ENCODE measurements at regions not wholly inside any gene's neighbourhood (a gene's known extent, or its start where the extent isn't known, plus 50 kb on each side); places are given as distances from the start of the nearest gene placed in this dataset.

DNA sequence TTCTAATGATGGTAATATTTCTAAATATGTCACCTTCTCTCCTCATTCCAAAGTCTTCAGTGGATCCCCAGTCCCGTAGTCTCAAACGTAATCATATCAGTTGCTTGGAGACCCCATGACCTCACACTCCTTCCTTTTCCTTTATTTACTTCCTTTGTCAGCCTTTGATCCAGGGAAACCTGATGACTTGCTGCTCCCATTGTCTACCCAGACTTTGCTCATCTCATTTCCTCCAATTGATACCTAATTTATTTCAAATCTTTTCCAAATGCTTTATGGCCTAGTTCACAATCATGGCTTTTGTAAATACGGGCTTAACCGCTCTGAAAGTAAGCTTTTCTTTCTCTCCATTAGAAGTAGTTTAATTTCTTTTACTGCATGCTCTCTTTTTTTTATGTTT is 402.4 kb upstream of the CYRIA start:
- DNase-seq (ENCODE audit: low read depth): no peak

DNA sequence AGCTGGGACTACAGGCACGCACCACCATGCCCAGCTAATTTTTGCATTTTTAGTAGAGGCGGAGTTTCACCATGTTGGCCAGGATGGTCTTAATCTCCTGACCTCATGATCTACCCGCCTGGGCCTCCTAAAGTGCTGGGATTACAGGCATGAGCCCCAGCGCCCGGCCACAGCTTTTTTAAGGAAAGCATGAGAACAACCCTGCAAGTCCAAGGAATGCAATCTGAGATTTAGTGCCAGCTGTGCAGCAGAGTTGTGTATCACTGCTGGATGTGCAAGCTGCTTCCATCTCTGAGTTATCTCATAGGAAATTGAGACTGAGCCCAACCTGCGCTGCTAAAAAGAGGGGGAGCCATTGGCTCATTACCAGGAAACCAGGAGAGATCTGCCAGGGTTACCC is 399.9 kb upstream of the CYRIA start:
- no peak for DNase-seq (ENCODE audit: low read depth)

DNA sequence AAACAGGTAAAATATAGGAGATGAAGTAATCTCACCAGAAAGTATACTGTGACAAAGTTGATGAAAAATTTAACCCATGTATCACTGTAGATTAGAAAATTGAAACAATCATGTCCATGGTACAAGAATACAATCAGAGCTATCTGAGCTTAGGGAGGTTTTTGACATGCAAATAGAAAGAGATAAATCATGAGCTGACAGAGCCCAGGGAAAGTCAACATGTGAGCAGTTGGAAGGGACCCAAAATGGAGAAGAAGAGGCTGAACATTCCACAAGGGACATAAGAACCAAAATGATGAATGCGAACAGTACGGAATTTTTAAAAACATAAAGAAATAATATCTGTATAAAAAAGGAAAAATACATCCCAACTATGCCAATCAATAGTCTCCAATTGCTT is 395.4 kb upstream of the CYRIA start:
- DNase-seq (ENCODE audit: low read depth): no peak

DNA sequence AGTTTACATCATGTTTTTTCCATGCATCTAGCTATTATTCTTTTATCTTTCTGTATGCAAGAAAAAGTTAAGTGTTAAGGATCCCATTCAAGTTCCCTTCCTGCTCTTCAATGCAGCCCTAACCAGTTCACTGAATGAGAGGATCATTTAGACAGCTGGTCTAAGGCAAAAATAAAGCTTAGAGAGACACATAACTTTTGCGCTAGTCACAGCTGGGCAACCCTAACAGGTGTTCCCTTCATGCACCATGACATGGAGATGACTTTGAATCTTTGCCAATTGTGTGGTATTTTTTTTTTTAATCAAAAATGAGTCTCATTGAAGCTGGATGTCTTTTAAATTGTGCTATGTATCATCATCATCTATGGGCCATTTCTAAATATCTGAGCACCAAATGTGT is 393.8 kb upstream of the CYRIA start:
- DNase-seq (ENCODE audit: low read depth): no peak

DNA sequence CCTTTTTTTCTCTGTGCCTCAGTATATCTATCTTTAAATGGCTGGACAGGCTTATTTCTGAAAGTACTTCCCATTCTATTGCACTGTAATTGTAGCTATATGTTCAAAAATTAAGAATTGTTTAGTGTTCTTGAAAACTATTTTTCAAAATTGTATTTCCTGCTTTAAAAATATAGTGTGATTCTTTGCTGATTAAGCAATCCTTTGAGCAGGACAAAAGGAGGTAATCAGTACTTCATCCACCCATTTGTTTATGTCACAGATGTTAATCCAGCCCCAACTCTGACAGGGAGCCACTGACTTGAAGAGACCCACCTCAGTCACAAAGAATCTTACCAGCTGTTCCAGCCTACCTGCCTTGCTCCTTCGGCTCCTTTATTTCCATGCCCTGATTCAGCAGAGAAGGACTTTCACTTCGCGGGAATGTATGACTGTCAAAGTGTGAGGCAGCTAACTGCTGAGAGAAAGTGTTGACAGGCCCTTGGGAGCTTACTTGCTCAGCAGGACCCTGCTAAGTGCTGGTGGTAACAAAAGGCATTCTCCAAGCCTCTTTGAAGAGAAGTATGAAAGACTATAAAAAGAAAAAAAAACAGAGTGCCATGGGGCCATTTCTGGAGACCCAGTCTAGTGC is 393.3 kb upstream of the CYRIA start:
- DNase-seq (ENCODE audit: low read depth): no peak

DNA sequence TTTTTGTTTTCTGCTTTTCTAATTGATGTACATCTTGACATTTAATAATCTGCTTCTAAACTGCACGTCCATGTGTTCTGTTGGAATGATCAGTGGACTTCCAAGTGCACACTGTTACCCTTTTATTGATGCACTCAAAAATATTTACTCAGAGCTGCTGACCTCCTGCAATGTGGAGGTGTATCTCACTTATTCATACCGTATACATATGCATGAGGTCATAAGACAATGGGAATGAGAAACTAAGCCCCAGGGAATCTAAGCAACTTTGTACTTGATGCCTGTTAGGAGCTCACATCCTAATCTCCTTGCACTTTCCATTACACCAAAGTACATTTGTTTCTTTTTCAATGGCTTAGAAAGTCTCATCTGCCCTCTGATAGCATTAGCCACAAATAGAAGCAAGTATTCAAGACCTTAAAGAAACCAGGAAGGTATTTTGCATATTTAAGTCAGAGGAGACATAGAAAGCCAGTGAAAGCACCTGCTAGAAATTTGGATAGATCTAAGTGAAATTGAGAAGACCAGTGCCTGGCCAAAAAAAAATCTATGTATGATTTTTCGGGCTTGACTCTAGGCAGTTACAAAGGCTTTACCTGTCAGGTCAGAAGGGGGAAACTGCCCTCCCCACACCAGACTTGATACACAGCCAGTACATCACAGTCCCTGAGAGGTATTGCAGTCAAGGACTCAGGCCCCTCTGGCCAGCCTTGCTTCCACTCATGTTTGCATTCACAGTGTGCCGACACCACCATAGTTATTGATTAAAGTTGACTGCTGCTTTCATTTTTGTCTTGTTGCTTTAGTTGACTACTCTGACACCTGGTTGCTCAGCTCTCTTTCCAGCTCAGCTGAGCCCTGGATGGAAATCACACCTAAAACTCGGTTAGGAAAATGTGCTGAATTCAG is 391.7 kb upstream of the CYRIA start:
- DNase-seq (ENCODE audit: low read depth): no peak

DNA sequence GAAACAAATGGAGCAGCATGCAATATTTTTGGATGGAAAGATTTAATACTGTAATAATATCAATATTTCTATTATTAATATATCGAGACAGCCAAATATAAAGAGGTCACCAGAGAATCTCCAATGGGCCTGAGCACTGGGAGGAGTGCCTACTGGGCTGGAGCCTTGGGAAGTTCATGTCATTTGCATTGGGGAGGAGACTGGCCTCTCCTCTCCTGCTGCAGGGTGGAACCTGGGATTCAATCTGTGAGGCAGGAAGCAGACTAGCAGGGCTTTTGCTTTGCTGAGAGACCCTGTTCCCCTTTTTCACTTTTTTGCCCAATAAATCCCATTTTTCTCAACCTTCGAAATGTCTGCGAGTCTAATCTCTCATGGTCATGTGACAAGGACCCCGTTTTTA is 390.6 kb upstream of the CYRIA start:
- no peak for DNase-seq (ENCODE audit: low read depth)

DNA sequence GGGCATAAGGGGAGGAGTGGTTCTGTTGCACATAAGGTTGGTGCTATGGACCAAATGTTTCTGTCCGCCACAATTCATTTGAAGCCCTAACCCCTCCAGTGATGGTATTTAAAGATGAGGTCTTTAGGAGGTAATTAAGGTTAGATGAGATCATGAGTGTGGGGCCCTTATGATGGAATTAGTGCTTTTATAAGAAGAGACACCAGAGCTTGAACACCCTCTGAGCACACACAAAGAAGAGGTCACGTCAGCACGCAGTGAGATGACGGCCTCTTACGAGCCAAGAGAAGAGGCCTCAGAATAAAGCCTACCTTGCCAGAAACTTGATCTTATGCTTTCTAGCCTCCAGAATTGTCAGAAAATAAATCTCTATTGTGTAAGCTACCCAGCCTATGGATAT is 386.4 kb upstream of the CYRIA start:
- DNase-seq (ENCODE audit: low read depth): no peak

DNA sequence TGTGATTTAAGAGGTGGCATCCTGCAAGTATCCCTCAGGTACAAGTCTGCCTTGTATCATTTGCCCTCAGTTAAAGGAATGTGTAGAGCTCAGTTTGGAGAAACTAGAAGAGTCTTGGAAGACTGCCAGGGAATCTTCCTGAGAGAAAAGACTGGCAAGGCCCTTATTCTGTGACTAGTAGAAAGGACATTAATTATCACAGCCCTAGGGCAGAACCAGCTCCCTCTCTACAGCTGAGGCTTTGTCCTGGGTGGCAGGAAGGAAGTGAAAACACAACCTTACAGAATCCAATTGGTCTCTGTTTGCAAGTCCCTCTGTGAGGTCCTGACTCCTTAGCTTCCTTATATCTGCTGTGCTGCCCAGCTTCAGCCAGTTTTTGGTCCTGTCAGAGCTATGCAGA is 385.9 kb upstream of the CYRIA start:
- DNase-seq (ENCODE audit: low read depth): no peak

DNA sequence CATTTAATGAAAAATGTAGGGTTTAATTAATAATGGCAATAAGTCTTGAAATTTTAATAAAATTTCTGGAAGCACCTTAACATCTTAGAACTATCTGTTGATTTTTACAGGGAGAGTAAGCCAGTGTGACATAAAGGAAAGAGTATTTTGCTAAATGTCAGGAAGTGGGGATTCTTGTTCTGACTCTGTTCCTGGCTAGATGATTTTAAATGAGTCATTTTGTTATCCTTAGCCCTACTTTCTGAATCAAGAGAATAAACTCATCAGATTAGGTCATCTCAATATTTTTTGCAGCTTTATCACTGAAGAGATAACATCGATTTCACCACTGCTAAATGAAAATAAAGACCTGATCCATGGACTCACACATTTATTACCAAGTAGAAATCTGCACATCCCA is 377.5 kb upstream of the CYRIA start:
- peak; percentile 3 for DNase-seq (ENCODE audit: low read depth)

DNA sequence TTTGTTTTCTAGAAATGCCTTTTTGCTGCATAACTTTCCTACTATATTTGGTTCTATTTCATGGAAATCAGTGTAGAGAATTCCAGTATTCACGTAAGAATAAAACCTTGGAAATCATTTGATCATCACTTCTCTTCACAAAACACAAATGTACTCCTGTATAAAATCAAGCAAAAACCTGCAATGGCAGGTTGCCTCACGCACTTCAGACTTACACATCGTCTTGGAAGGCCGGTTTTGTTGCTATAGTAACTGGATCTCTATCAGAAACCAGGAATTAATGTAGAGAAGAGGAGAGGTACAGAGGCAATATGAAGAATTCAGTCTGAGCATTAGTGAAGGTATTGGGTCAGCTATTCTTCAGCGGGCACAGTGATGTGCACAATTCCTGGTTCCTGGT is 370.7 kb upstream of the CYRIA start:
- no peak for DNase-seq (ENCODE audit: low read depth)

DNA sequence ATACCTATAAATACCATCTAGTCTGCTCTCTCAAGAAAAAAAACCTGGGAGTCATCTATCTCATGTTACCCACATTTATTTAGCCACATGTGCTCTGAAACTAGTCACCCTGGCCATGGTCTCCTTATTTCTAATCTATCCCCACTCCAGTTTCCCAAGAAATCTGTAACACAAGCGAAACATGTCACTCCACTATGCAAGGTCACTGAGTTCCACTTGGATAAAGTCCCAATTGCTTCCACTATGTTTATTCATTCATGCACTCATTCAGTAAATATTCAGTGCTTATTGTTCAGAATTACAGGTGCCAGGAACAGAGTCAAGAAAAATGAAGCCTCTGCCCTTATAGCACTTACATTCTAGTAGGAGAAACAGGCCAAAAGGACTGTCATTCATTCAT is 369.4 kb upstream of the CYRIA start:
- DNase-seq (ENCODE audit: low read depth): no peak

DNA sequence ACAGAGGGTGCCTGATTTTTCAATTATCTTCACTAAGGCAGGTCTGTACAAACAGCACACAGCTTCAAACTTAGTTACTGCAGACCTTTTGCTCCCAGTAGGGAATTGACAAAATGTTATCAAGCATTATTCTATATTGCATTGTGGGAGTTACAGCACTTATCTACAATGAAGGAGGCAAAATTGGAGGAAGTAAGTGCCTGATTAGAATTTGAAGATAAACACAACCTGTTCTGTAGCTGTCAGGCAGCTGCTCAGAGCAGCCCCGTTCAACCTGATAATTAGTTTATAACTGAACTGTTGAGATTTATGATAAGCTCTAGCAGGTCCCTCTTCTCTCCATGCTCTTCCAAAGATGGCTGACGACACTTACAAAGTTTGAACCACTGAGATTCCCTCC is 364.4 kb upstream of the CYRIA start:
- DNase-seq (ENCODE audit: low read depth): no peak

DNA sequence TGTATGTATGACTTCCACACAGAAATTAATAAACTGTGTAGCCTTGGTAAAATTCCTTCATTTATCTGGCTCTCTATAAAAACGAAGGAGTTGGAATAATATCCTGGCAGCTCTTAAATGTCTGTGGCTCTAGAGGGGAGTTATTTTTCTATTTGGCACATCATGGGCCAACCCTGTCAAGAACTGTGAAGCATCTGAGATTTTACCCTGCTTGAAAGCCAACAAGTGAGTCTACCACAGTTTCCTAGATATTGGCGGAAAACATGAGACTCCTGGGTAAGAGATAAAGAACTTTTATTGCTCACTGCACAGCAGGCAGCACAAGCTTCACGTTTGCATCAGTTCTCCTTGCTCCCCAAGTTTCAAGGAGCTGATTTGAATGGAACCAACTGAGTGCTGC is 346.7 kb upstream of the CYRIA start:
- no peak for DNase-seq (ENCODE audit: low read depth)

DNA sequence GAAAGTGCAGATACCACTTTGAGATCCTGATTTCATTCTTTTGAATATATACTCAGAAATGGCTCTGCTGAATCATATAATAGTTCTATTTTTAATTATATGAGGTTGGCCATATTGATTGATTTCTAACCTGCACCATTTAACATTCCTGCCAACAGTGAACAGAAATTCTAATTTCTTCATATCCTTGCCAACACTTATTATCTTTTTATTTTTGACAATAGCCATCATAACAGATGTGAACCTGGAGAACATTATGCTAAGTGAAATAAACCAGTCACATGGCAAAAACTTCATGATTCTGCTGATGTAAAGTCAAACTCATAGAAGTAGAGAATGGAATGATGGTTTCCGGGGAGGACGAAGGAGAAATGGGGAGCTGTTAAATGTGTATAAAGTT is 344.5 kb upstream of the CYRIA start:
- DNase-seq (ENCODE audit: low read depth): no peak

DNA sequence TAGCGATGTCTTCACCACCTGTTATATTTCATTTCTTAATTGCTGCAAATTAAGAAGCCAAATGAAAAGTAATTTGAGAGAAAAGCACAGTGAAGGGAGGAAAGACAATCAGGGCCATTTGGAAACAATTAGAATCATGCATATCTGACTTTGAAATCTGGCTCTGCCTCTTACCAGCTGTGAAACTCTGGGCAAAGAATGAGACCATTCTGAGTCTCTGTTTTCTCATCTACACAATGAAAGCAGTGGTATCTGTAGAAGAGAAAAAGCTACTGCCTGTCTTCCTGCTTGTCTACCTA is 334.5 kb upstream of the CYRIA start:
- DNase-seq (ENCODE audit: low read depth): no peak

DNA sequence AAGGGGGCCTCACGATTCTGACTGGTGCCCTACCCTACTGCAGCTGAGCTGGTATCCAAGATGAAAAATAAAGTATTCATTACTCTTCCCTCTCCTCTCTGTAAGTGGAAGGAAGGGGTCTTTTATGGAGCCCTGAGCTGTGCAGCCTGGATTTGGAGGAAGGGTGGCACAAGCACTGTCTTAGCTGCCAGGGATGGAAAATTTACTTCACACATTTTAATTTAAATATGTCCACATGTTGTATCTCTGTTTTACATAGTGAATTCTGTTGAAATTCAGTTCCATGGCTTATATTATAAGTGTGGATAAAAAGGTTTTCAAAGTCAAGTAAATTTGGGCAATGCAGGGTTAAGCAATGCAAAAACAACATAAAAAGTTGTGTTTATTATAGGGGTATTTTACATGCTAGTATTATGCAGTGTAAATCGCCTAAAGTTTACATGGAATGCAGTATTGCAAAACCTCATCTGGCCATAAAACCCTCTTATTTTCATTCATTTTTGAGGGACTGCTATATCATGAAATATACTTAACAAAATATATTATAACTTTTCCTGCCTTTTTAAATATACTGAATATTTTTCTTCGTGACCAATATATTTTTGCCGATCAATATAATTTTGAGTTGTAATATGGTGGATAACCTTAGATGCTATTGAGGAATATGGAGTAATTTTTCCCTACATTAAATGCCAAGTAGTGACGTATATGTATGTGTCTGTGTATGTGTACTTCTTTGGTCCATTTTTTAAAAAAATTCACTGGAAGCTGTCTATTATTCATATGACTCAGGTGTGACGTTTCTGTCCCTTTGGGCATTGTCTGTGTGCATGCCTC is 333.9 kb upstream of the CYRIA start:
- DNase-seq (ENCODE audit: low read depth): no peak

DNA sequence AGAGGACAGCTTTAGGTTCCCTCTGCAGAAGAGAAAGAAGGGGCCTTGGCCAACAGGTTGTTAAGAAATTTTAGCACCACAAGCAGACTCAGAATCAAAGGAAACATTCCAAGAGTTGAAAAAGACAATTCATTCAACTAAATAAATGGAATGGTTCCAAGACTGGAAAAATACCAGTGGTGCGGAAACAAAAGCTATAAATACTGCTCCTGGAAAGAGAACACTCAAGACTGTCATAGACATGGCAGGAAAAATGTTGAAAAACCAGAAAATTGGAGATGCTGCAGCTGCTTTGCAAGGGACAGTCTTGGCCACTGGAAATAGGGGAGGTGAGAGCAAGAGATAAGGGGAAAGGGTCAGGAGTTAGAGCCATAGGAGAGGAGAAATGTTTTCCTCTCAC is 312.7 kb upstream of the CYRIA start:
- no peak for DNase-seq (ENCODE audit: low read depth)

DNA sequence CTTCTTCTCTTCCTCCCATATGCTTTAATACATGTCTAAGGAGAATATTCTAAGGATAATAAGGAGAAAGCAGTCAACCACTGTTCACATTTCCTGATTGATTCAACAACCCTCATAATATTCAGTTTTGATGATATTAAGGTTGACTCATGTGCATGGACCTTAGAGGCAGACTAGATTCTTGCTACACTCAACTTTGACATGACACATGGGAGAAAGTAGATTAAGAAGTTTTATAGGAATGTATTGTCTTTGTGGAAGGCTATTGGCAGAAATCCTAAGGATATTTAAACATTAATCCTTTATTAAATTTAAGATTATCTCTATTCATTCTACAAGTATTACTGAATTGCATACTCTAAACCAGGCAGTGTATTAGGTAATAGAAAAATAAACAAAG is 309.1 kb upstream of the CYRIA start:
- DNase-seq (ENCODE audit: low read depth): no peak

DNA sequence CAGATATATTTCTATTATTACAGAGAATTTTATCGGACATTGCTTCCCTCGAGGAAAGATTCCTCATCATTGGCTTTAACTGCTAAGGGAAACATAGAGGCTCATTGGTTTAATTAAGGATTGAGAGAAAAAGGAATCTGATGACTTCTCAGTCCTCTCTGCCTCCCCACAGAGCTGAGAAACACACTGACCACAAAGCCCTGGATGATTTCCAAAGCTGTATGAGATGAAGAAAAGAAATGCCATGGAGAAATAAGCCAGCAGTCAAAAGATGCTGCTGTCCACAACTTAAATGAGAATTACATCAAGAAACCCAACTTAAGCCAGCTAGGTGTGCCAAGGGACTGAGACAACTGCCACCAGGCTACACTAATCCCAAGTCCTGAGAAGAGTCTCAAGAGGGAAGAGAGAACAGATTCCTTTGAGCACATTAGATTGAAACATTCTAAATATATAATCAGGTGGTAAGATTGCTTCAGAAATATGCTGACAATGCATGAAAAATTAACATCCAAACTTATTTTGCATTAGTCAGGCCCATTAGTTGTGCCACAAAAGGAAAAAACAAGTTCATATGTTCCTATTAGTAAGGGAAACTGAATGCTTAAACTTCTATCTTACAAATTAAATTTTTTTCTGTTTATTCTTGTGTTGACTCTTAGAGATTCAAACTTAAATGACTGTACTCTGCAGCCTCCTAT is 308.1 kb upstream of the CYRIA start:
- DNase-seq (ENCODE audit: low read depth): peak; percentile 8

DNA sequence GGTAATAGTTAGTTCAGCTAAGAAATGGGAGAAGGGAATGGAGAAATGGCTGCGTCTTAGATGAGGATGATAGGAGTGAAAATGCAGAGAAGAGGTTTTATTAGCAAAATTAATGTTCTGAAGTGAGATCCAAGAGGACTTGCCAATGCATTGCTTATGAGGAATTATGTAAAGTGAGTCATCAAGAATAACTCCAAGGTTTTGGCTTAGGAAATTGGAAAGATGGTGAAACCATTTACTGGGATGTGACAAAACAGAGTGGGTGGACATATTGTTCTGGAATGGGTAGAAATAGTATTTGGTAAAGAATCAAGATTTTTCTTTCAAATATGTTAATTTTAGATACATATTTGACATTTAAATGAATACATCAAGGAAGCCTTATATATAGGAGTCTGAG is 306.6 kb upstream of the CYRIA start:
- DNase-seq (ENCODE audit: low read depth): no peak

DNA sequence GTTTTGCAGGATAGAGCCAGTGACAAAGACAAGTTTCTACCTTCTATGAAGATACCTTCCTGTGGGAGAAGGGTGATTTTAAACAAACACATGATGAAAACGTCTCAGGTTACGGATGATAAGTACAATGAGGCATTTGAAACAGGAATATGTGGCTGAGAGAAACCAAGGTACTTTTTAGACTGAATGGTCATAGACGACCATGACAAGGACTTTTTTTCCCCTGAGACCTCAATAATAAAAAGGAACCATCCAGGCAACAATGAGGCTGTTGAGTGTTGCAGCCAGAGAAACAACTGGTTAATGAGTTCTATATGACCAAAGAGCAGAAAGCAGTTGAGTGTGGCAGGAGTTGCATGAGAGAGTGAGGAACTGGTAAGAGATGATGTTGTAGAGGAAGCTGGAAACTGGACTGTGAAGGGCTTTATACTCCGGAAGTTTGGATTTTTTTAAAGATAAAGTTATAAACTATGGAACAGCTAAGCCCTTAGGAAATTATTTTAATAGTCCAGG is 306.1 kb upstream of the CYRIA start:
- no peak for DNase-seq (ENCODE audit: low read depth)
